ENCODE measurements at regions not wholly inside any gene's neighbourhood (a gene's known extent, or its start where the extent isn't known, plus 50 kb on each side); places are given as distances from the start of the nearest gene placed in this dataset.

- no peak for DNase-seq (ENCODE audit: low read depth)
- no peak overlapping the region for H3K4me3 ChIP-seq (ENCODE audit: control insufficient read depth, low read depth, low read length)
- no peak for TF ChIP-seq CTCF (IDR thresholded peaks at IDR 0.05; ENCODE audit: control insufficient read depth, insufficient read depth, low read depth, low read length, missing control alignments)
These were observed 125.1 kb upstream of the ZBED5 start for GRCh38 chr11:10982704-10983510.

- DNase-seq (ENCODE audit: low read depth) = no peak
- H3K4me3 ChIP-seq (ENCODE audit: control insufficient read depth, low read depth, low read length) = no peak overlapping the region
- no peak for TF ChIP-seq CTCF (IDR thresholded peaks at IDR 0.05; ENCODE audit: control insufficient read depth, insufficient read depth, low read depth, low read length, missing control alignments)
These were observed 121.7 kb upstream of the ZBED5 start for GRCh38 chr11:10979529-10979928.

GRCh38 chr11:10978198-10978597, 120.3 kb upstream of the ZBED5 start:
- H3K4me3 ChIP-seq (ENCODE audit: control insufficient read depth, low read depth, low read length) = no peak overlapping the region
- DNase-seq (ENCODE audit: low read depth) = no peak
- TF ChIP-seq CTCF (IDR thresholded peaks at IDR 0.05; ENCODE audit: control insufficient read depth, insufficient read depth, low read depth, low read length, missing control alignments) = no peak

GRCh38 chr11:10975287-10975721, 117.5 kb upstream of the ZBED5 start:
- no peak for DNase-seq (ENCODE audit: low read depth)
- TF ChIP-seq CTCF (IDR thresholded peaks at IDR 0.05; ENCODE audit: control insufficient read depth, insufficient read depth, low read depth, low read length, missing control alignments) = no peak
- no peak overlapping the region for H3K4me3 ChIP-seq (ENCODE audit: control insufficient read depth, low read depth, low read length)

GRCh38 chr11:10973416-10973815, 115.6 kb upstream of the ZBED5 start:
- H3K4me3 ChIP-seq (ENCODE audit: control insufficient read depth, low read depth, low read length) = no peak overlapping the region
- DNase-seq (ENCODE audit: low read depth) = no peak
- TF ChIP-seq CTCF (IDR thresholded peaks at IDR 0.05; ENCODE audit: control insufficient read depth, insufficient read depth, low read depth, low read length, missing control alignments) = no peak

GRCh38 chr11:10970926-10971325, 113.1 kb upstream of the ZBED5 start:
- no peak for TF ChIP-seq CTCF (IDR thresholded peaks at IDR 0.05; ENCODE audit: control insufficient read depth, insufficient read depth, low read depth, low read length, missing control alignments)
- H3K4me3 ChIP-seq (ENCODE audit: control insufficient read depth, low read depth, low read length) = no peak overlapping the region
- DNase-seq (ENCODE audit: low read depth) = no peak

All from AG09309 (cell line).